Heart right ventricle (tissue), 16 donors: ENCODE measurements at regions not wholly inside any gene's neighbourhood (a gene's known extent, or its start where the extent isn't known, plus 50 kb on each side); places are given as distances from the start of the nearest gene placed in this dataset.

Experiments
- ATAC-seq, 8 donors: fragments of 200-7000 bp; cut with Tn5 transposase; one replicate each; pipeline ENCODE4 v1.9.1; 2020; ENCODE audit warnings: mild to moderate bottlenecking in 8 of 8, moderate library complexity in 8 of 8, moderate number of reproducible peaks in 1 of 8
- DNase-seq, 2 donors: peaks; one replicate each; pipeline ENCODE4 v3.0.0-alpha.2; 2020
- H3K27ac ChIP-seq, 10 donors: fragments of 200-600 bp; sonication (generic) in 2 of 10; one replicate each; pipeline versions ENCODE4 v1.5.0 to v1.8.0; 2020 to 2022; ENCODE audit warnings: mild to moderate bottlenecking in 3 of 10
- H3K27me3 ChIP-seq, 7 donors: fragments of 200-600 bp; one replicate each; pipeline ENCODE4 v1.8.0; 2021 to 2022; ENCODE audit warnings: mild to moderate bottlenecking in 2 of 7
- H3K36me3 ChIP-seq, 9 donors: fragments of 200-600 bp; sonication (generic) in 1 of 9; one replicate each; pipeline versions ENCODE4 v1.5.0 to v1.8.0; 2020 to 2022; ENCODE audit warnings: mild to moderate bottlenecking in 2 of 9
- H3K4me1 ChIP-seq, 9 donors: fragments of 200-600 bp; sonication (generic) in 1 of 9; one replicate each; pipeline versions ENCODE4 v1.5.0 to v1.8.0; 2020 to 2022; ENCODE audit warnings: mild to moderate bottlenecking in 4 of 9
- H3K4me3 ChIP-seq, 10 donors: fragments of 200-600 bp; sonication (generic) in 2 of 10; one replicate each; pipeline versions ENCODE4 v1.5.0 to v1.8.0; 2020 to 2022; ENCODE audit warnings: mild to moderate bottlenecking in 7 of 10, moderate library complexity in 2 of 10
- H3K9me3 ChIP-seq, 11 donors: fragments of 200-600 bp in 10 of 11; sonication (generic) in 2 of 11; one replicate each; pipeline versions ENCODE4 v1.5.0 to v1.8.0; 2013 to 2022; ENCODE audit warnings: mild to moderate bottlenecking in 2 of 11, control low read depth in 1 of 11, moderate library complexity in 1 of 11
- WGBS, 2 donors: extraction: QIAGEN DNeasy Blood & Tissue Kit; methylation state at CpG; one replicate each; pipeline ENCODE4 v1.1.7; 2013; ENCODE audit warnings: inconsistent platforms in 1 of 2; 5-methylcytosine and 5-hydroxymethylcytosine counted together
- intact Hi-C, 10 donors: fragments of 100-400 bp; cut with DNase I; formaldehyde crosslinking; loops; one replicate each; pipeline versions ENCODE4 v1.11.1 to v1.14.2; 2022
- TF ChIP-seq, protein P1 (sequence below), 9 donors: fragments of 200-600 bp; sonication (generic) in 2 of 9; IDR thresholded peaks; one replicate each; pipeline versions ENCODE4 v1.5.0 to v1.8.0; 2021 to 2022; ENCODE audit warnings: antibody characterized with exemption in 9 of 9, mild to moderate bottlenecking in 5 of 9, moderate library complexity in 1 of 9
- donor health status: Arrhythmogenic right ventricular cardiomyopathy.
- donor health status: ischemic (EF 13 %, LVEDD 7.1; RV severe dilation, severe dysfunction).
- donor health status: healthy with polysubstance abuse.
- donor health status: DM: no; HTN: yes; CAD: no.
- donor health status: DM: no; HTN: no; CAD: no.
- donor health status: ischemic (EF 25% LVEDD 6.9; RV normal size, moderate dysfunction).
- donor health status: ischemic (EF 25% LVEDD 5.7; RV mildly dilated, moderate dysfunction).
- donor health status: healthy.
- donor health status: DM: yes; HTN: yes; CAD: no.
- donor health status: Ischemic cardiomyopathy.
- donor health status: ischemic (EF 35%, LVEDD 5.7; RV mildly dilated, moderate dysfunction).
- donor health status: nonischemic (EF 11% LVEDD 7.7; RV severe dilation, severe dysfunction).
- donor health status: DM: yes; HTN: yes; CAD: no.
- donor health status: PGD.
- donor health status: ischemic (EF 29% LVEDD 5.4; RV normal size, mild dysfunction).
- donor health status: nonischemic (EF 23%, LVEDD 6.1; RV moderate dilation, normal function).

DNA sequence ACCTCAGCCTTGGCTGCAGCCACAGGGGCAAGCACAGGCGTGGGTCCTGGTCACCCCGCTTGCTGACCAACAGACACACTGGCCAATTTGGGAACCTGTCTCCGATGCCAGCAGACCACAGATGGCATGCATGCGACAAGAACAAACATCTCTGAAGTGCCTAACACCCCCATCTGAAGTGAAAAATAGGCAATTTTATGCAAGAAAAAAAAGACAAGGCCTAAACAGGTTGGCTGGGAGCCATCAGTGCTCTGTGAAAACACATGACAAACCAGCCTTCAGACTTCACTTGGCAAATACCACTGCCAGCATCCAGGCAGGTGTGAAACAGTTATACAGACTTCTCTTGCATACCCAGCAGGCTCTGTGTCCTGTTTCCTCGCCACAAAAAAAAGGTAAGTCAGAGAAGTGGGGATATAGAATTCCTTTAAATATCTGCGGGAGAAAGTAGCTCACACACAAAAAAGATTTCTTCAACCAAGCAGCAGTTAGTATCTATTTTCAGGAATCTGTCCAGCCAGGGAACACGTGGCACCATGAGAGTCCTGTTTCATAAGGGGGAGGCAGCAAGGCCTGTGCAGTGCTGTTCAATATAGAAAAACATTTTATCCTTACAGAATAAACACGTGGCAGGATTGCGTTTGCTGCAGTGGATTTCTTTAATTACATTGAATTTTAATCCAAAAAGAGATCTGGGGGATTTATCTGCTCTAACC is 293.4 kb upstream of the MKLN1 start:
- H3K27ac ChIP-seq = peak overlapping the region in 2 of 10 donors; percentile 17 to 41

DNA sequence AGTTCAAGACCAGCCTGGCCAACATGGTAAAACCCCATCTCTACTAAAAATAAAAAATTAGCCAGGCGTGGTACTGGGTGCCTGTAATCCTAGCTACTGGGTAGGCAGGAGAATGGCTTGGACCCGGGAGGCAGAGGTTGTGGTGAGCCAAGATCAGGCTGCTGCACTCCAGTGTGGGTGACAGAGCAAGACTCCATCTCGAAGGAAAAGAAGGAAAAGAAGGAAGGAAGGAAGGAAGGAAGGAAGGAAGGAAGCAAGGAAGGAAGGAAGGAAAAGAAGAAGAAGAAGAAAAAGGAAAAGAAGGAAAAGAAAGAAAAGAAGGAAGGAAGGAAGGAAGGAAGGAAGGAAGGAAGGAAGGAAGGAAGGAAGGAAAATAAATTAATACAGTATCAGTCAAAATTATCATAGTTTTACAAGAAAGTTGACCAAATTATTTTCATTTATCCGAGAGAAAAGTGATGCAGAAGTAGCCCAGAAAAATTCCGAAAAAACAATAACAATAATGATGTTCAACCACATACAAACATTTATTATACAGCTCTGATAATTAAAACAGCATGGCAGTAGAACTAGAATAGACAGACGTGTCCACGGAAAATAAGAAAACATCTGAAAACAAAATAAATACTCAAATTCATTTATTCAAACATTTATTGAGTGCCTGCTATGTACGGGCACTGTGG is 292.4 kb upstream of the MKLN1 start:
- TF ChIP-seq, protein P1, sequence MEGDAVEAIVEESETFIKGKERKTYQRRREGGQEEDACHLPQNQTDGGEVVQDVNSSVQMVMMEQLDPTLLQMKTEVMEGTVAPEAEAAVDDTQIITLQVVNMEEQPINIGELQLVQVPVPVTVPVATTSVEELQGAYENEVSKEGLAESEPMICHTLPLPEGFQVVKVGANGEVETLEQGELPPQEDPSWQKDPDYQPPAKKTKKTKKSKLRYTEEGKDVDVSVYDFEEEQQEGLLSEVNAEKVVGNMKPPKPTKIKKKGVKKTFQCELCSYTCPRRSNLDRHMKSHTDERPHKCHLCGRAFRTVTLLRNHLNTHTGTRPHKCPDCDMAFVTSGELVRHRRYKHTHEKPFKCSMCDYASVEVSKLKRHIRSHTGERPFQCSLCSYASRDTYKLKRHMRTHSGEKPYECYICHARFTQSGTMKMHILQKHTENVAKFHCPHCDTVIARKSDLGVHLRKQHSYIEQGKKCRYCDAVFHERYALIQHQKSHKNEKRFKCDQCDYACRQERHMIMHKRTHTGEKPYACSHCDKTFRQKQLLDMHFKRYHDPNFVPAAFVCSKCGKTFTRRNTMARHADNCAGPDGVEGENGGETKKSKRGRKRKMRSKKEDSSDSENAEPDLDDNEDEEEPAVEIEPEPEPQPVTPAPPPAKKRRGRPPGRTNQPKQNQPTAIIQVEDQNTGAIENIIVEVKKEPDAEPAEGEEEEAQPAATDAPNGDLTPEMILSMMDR (IDR thresholded peaks at IDR 0.05) = no peak
- Histone ChIP-seq H3K27ac (peak overlapping the region in 2 of 10 donors; percentile 17 to 41), H3K4me1 (peaks cover 3 to 84% (median 55%) of the 10 kb centered on the region in 9 donors), H3K27me3 (no peaks in the 10 kb centered on the region), H3K36me3 (no peaks in the 10 kb centered on the region), H3K4me3 (no peak overlapping the region), H3K9me3 (no peaks in the 10 kb centered on the region)
- intact Hi-C loops = loop anchor here in 2 of 10 donors (5.0 to 10.0 kb wide), 2 partner anchors 50 to 53 kb away; no protein-coding TSS in a partner anchor
- DNase-seq = no peak
- WGBS, 2 donors = 91% methylated on average over 8 of the region's 8 CpGs
- ATAC-seq = peak in 1 of 8 donors; percentile 17

More for the DNA sequence above, 293.4 kb upstream of the MKLN1 start:
- Histone ChIP-seq H3K36me3 (peaks cover 0 to 3% (median 0%) of the 10 kb centered on the region in 9 donors), H3K4me1 (peaks cover 3 to 81% (median 46%) of the 10 kb centered on the region in 9 donors), H3K4me3 (no peak overlapping the region), H3K27me3 (no peaks in the 10 kb centered on the region), H3K9me3 (no peaks in the 10 kb centered on the region)
- intact Hi-C loops = loop anchor here in 1 of 10 donors (10.0 kb wide), 1 partner anchor 50 kb away; no protein-coding TSS in a partner anchor
- TF ChIP-seq, protein P1 (IDR thresholded peaks at IDR 0.05) = no peak
- WGBS, 2 donors = 68 to 74% methylated on average over 9 of the region's 9 CpGs
- ATAC-seq = peak in 6 of 8 donors; percentile 35 to 64 (median 50)
- no peak for DNase-seq

DNA sequence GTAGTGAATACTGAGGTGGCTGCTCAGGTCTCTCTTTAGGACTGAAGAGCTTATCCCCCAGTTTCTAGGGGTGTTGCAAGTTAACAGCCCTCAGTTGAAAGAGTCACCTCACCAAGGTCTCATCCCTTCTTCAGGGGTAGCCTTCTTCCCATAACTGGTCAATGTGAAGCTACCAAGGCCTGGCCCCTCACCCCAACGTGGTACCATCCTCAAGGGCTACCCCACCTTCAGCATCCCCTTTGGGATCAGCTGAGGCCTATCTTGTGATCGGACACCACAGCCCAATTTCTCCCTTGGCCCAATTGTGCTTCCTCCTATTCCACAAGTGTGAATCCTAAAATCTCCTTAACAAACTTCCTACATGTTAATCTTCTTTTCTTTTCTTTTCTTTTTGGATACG is 289.5 kb upstream of the MKLN1 start:
- TF ChIP-seq, protein P1 (IDR thresholded peaks at IDR 0.05) = no peak
- peaks cover 0 to 4% (median 0%) of the 10 kb centered on the region in 9 donors for H3K36me3 ChIP-seq
- 60 to 85% methylated on average over 3 of the region's 3 CpGs for WGBS, 2 donors
- DNase-seq (no peak), ATAC-seq (peak in 1 of 8 donors; percentile 20)
- H3K9me3 ChIP-seq = no peaks in the 10 kb centered on the region
- no peak overlapping the region for H3K4me3 ChIP-seq
- intact Hi-C loops = loop anchor here in 4 of 10 donors (2.0 to 10.0 kb wide), 3 partner anchors 53 to 141 kb away; no protein-coding TSS in a partner anchor
- peaks cover 3 to 81% (median 60%) of the 10 kb centered on the region in 9 donors for H3K4me1 ChIP-seq
- H3K27ac ChIP-seq = peak overlapping the region in 6 of 10 donors; percentile 22 to 79 (median 38)
- H3K27me3 ChIP-seq = no peaks in the 10 kb centered on the region

DNA sequence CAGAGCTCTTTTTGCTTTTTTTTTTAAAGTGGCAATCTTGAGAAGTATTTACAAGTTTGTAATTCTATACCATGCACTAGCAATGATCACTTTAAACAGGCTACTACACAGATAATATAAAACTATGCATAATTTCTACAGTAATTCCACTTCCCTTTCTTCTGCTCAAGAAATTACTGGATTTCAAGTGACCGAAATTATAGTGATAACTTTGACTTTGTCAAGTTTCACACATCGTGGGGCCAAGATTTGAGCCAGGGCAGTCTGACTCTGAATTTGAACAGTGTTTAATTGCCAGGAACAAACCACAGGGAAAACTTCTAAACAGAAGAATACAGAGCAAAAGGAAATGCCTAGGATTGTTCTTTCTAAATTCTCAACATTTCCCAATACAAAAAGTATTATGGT is 288.3 kb upstream of the MKLN1 start:
- TF ChIP-seq, protein P1 (IDR thresholded peaks at IDR 0.05) = no peak
- peaks cover 0 to 8% (median 0%) of the 10 kb centered on the region in 9 donors for H3K36me3 ChIP-seq
- DNase-seq (no peak), ATAC-seq (peak in 1 of 8 donors; percentile 17)
- no peaks in the 10 kb centered on the region for H3K9me3 ChIP-seq
- intact Hi-C loops = loop anchor here in 4 of 10 donors (2.0 to 10.0 kb wide), 3 partner anchors 55 to 143 kb away; no protein-coding TSS in a partner anchor
- 21 to 56% methylated on average over 2 of the region's 2 CpGs for WGBS, 2 donors
- no peaks in the 10 kb centered on the region for H3K27me3 ChIP-seq
- peak overlapping the region in 9 of 10 donors; percentile 9 to 79 (median 36) for H3K27ac ChIP-seq
- peak overlapping the region in 1 of 10 donors; percentile 5 for H3K4me3 ChIP-seq
- H3K4me1 ChIP-seq = peaks cover 0 to 72% (median 48%) of the 10 kb centered on the region in 9 donors
